ENCODE measurements at regions not wholly inside any gene's neighbourhood (a gene's known extent, or its start where the extent isn't known, plus 50 kb on each side); places are given as distances from the start of the nearest gene placed in this dataset.

DNA sequence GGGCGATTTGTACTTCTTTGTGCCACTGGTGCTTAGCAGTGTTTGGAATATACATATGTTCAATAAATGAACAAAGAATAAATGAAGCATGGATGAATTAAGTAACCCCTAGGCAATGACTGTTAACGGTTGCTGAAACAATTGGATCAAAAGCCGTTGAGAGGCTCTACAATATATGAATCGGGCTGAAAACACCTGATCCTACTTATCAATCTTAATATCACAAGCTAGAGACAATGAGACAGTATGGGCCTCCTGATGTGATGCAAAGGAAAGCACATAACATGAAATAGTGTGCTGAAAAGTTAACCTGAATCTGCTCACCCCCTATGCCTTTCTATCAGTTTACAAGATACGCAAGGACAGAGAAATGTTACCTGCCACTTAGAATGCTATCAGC lies 410.3 kb upstream of the RGMB start:
- no peak for TF ChIP-seq CTCF (conservative IDR thresholded peaks at IDR 0.05; ENCODE audit: low read depth, low read length)
- TF ChIP-seq EZH2 (IDR thresholded peaks at IDR 0.05; ENCODE audit: borderline replicate concordance, low read depth, low read length, poor library complexity, severe bottlenecking) = no peak
